ENCODE measurements at regions not wholly inside any gene's neighbourhood (a gene's known extent, or its start where the extent isn't known, plus 50 kb on each side); places are given as distances from the start of the nearest gene placed in this dataset.

GRCh38 chr4:33422656-33423055 is 2702.5 kb downstream of the PCDH7 start:
- TF ChIP-seq CTCF (IDR thresholded peaks at IDR 0.05) = no peak
- Mint-ChIP-seq H3K4me3 (no peak overlapping the region), H3K27ac (no peak overlapping the region), H3K27me3 (ENCODE audit: insufficient read depth) (no peaks in the 10 kb centered on the region), H3K9me3 (peaks cover 17% of the 10 kb centered on the region), H3K36me3 (ENCODE audit: low read depth) (no peaks in the 10 kb centered on the region), H3K4me1 (ENCODE audit: low read depth) (no peaks in the 10 kb centered on the region)
- no peak for DNase-seq

- Mint-ChIP-seq H3K36me3 (ENCODE audit: low read depth) (no peaks in the 10 kb centered on the region), H3K27ac (no peak overlapping the region), H3K27me3 (ENCODE audit: insufficient read depth) (no peaks in the 10 kb centered on the region), H3K4me3 (no peak overlapping the region), H3K9me3 (peaks cover 13% of the 10 kb centered on the region), H3K4me1 (ENCODE audit: low read depth) (no peaks in the 10 kb centered on the region)
- no peak for DNase-seq
- no peak for TF ChIP-seq CTCF (IDR thresholded peaks at IDR 0.05)
Measured at GRCh38 chr4:33425936-33426335, 2705.8 kb downstream of the PCDH7 start.

GRCh38 chr4:33427676-33428075 is 2707.5 kb downstream of the PCDH7 start:
- no peak for DNase-seq
- H3K9me3 Mint-ChIP-seq = peaks cover 11% of the 10 kb centered on the region
- no peak for TF ChIP-seq CTCF (IDR thresholded peaks at IDR 0.05)
- H3K4me3 Mint-ChIP-seq = no peak overlapping the region
- H3K36me3 Mint-ChIP-seq (ENCODE audit: low read depth) = no peaks in the 10 kb centered on the region
- no peak overlapping the region for H3K27ac Mint-ChIP-seq
- H3K4me1 Mint-ChIP-seq (ENCODE audit: low read depth) = no peaks in the 10 kb centered on the region
- no peaks in the 10 kb centered on the region for H3K27me3 Mint-ChIP-seq (ENCODE audit: insufficient read depth)

- Mint-ChIP-seq H3K4me3 (no peak overlapping the region), H3K4me1 (ENCODE audit: low read depth) (no peaks in the 10 kb centered on the region), H3K27ac (no peak overlapping the region), H3K27me3 (ENCODE audit: insufficient read depth) (no peaks in the 10 kb centered on the region), H3K36me3 (ENCODE audit: low read depth) (no peaks in the 10 kb centered on the region), H3K9me3 (peaks cover 9% of the 10 kb centered on the region)
- TF ChIP-seq CTCF (IDR thresholded peaks at IDR 0.05) = no peak
- no peak for DNase-seq
Measured at GRCh38 chr4:33429971-33430370, 2709.8 kb downstream of the PCDH7 start.

GRCh38 chr4:33437406-33437805 is 2717.2 kb downstream of the PCDH7 start:
- no peak for DNase-seq
- Mint-ChIP-seq H3K27ac (no peak overlapping the region), H3K4me1 (ENCODE audit: low read depth) (no peaks in the 10 kb centered on the region), H3K4me3 (no peak overlapping the region), H3K36me3 (ENCODE audit: low read depth) (no peaks in the 10 kb centered on the region), H3K27me3 (ENCODE audit: insufficient read depth) (no peaks in the 10 kb centered on the region; the same call in 1 of the 2 replicates), H3K9me3 (peaks cover 4% of the 10 kb centered on the region)
- TF ChIP-seq CTCF (IDR thresholded peaks at IDR 0.05) = no peak

- TF ChIP-seq CTCF (IDR thresholded peaks at IDR 0.05) = no peak
- H3K4me1 Mint-ChIP-seq (ENCODE audit: low read depth) = no peaks in the 10 kb centered on the region
- H3K9me3 Mint-ChIP-seq = peaks cover 18% of the 10 kb centered on the region
- H3K4me3 Mint-ChIP-seq = no peak overlapping the region
- H3K27me3 Mint-ChIP-seq (ENCODE audit: insufficient read depth) = no peaks in the 10 kb centered on the region
- no peak overlapping the region for H3K27ac Mint-ChIP-seq
- H3K36me3 Mint-ChIP-seq (ENCODE audit: low read depth) = no peaks in the 10 kb centered on the region
- no peak for DNase-seq
Measured at GRCh38 chr4:33446953-33447352, 2726.8 kb downstream of the PCDH7 start.

Measured in HFFc6 (cell line).